Loucy (cell line): ENCODE measurements at regions not wholly inside any gene's neighbourhood (a gene's known extent, or its start where the extent isn't known, plus 50 kb on each side); places are given as distances from the start of the nearest gene placed in this dataset.

Source experiments
- CTCF ChIP-seq: fragments of 200-600 bp; sonication (generic); conservative IDR thresholded peaks from 2 replicates; pipeline ENCODE4 v1.5.1; 2014; ENCODE audit warnings: mild to moderate bottlenecking, antibody characterized with exemption, low read length
- EZH2phosphoT487 ChIP-seq: fragments of 200-600 bp; IDR thresholded peaks from 2 replicates; pipeline ENCODE4 v1.6.1; 2018; ENCODE audit warnings: antibody characterized with exemption, mild to moderate bottlenecking, moderate library complexity, borderline replicate concordance

GRCh38 chr11:116294630-116295029 lies 478.2 kb downstream of the BUD13 start:
- TF ChIP-seq CTCF (no peak), EZH2phosphoT487 (no peak)
